Muscle of leg (tissue), 3 donors: ENCODE measurements at regions not wholly inside any gene's neighbourhood (a gene's known extent, or its start where the extent isn't known, plus 50 kb on each side); places are given as distances from the start of the nearest gene placed in this dataset.

Experiments used
- DNase-seq: peaks from one replicate; pipeline ENCODE4 v3.0.0; 2013
- H3K27ac ChIP-seq: one replicate; pipeline ENCODE4 v1.5.1; 2013; ENCODE audit warnings: mild to moderate bottlenecking, low read length, control low read depth
- H3K27me3 ChIP-seq: one replicate; pipeline ENCODE4 v1.6.1; 2013; ENCODE audit warnings: low read length; ENCODE audit not compliant: control insufficient read depth, insufficient read depth
- H3K36me3 ChIP-seq: one replicate; pipeline ENCODE4 v1.6.1; 2013; ENCODE audit warnings: low read length; ENCODE audit not compliant: control insufficient read depth, insufficient read depth
- H3K4me1 ChIP-seq: one replicate; pipeline ENCODE4 v1.6.1; 2013; ENCODE audit warnings: low read length; ENCODE audit not compliant: control insufficient read depth, insufficient read depth
- H3K4me3 ChIP-seq: one replicate; pipeline ENCODE4 v1.5.1; 2013; ENCODE audit warnings: low read length, control low read depth
- H3K9me3 ChIP-seq: replicated peaks from 2 replicates; pipeline ENCODE4 v1.6.1; 2013; ENCODE audit warnings: low read depth, low read length; ENCODE audit not compliant: control insufficient read depth
- WGBS: methylation state at CpG from one replicate; pipeline ENCODE4 v1.1.5; 2013; ENCODE audit warnings: missing lambda C conversion rate; ENCODE audit not compliant: insufficient coverage; 5-methylcytosine and 5-hydroxymethylcytosine counted together

- Histone ChIP-seq H3K27me3 (no peaks in the 10 kb centered on the region), H3K4me3 (no peak overlapping the region), H3K36me3 (no peaks in the 10 kb centered on the region), H3K4me1 (no peaks in the 10 kb centered on the region), H3K27ac (no peak overlapping the region), H3K9me3 (no peaks in the 10 kb centered on the region)
- no peak for DNase-seq
- WGBS, result no CpG with 5 or more reads among the region's 2 CpGs
Measured at GRCh38 chr16:9518581-9518980, 427.1 kb downstream of the HAPSTR1 start.

- H3K9me3 ChIP-seq, result no peaks in the 10 kb centered on the region
- H3K4me3 ChIP-seq, result no peak overlapping the region
- H3K36me3 ChIP-seq, result no peaks in the 10 kb centered on the region
- H3K27me3 ChIP-seq, result no peaks in the 10 kb centered on the region
- H3K4me1 ChIP-seq, result peaks cover 8% of the 10 kb centered on the region
- DNase-seq, result no peak
- H3K27ac ChIP-seq, result no peak overlapping the region
- 93% methylated on average over 1 of the region's 7 CpGs for WGBS
Measured at GRCh38 chr16:9521749-9522370, 430.4 kb downstream of the HAPSTR1 start.

- DNase-seq, result no peak
- Histone ChIP-seq H3K36me3 (no peaks in the 10 kb centered on the region), H3K9me3 (no peaks in the 10 kb centered on the region), H3K27me3 (no peaks in the 10 kb centered on the region), H3K27ac (no peak overlapping the region), H3K4me1 (peaks cover 8% of the 10 kb centered on the region), H3K4me3 (no peak overlapping the region)
- WGBS, result no CpG with 5 or more reads among the region's 5 CpGs
Measured at GRCh38 chr16:9522614-9523013, 431.2 kb downstream of the HAPSTR1 start.

GRCh38 chr16:9523994-9524393, 432.6 kb downstream of the HAPSTR1 start:
- WGBS, result 72% methylated on average over 7 of the region's 8 CpGs
- Histone ChIP-seq H3K27ac (no peak overlapping the region), H3K27me3 (no peaks in the 10 kb centered on the region), H3K4me3 (no peak overlapping the region), H3K36me3 (no peaks in the 10 kb centered on the region), H3K4me1 (peaks cover 15% of the 10 kb centered on the region), H3K9me3 (no peaks in the 10 kb centered on the region)
- DNase-seq, result no peak

- Histone ChIP-seq H3K36me3 (no peaks in the 10 kb centered on the region), H3K27ac (no peak overlapping the region), H3K4me1 (peaks cover 15% of the 10 kb centered on the region), H3K27me3 (no peaks in the 10 kb centered on the region), H3K9me3 (no peaks in the 10 kb centered on the region), H3K4me3 (no peak overlapping the region)
- WGBS, result 78% methylated on average over 4 of the region's 4 CpGs
- no peak for DNase-seq
Measured at GRCh38 chr16:9525037-9525436, 433.6 kb downstream of the HAPSTR1 start.

- H3K27me3 ChIP-seq, result no peaks in the 10 kb centered on the region
- H3K36me3 ChIP-seq, result no peaks in the 10 kb centered on the region
- H3K9me3 ChIP-seq, result no peaks in the 10 kb centered on the region
- H3K4me3 ChIP-seq, result no peak overlapping the region
- no CpG with 5 or more reads among the region's 4 CpGs for WGBS
- H3K27ac ChIP-seq, result no peak overlapping the region
- H3K4me1 ChIP-seq, result peaks cover 15% of the 10 kb centered on the region
- no peak for DNase-seq
Measured at GRCh38 chr16:9526791-9527190, 435.3 kb downstream of the HAPSTR1 start.

- H3K27ac ChIP-seq, result no peak overlapping the region
- H3K4me3 ChIP-seq, result no peak overlapping the region
- no peaks in the 10 kb centered on the region for H3K36me3 ChIP-seq
- no peaks in the 10 kb centered on the region for H3K27me3 ChIP-seq
- H3K4me1 ChIP-seq, result peaks cover 15% of the 10 kb centered on the region
- peak; percentile 14 for DNase-seq
- WGBS, result no CpG with 5 or more reads among the region's 2 CpGs
- H3K9me3 ChIP-seq, result peaks cover 3% of the 10 kb centered on the region
Measured at GRCh38 chr16:9527976-9528375, 436.5 kb downstream of the HAPSTR1 start.

- no peaks in the 10 kb centered on the region for H3K36me3 ChIP-seq
- H3K4me3 ChIP-seq, result no peak overlapping the region
- H3K9me3 ChIP-seq, result peaks cover 3% of the 10 kb centered on the region
- no peak overlapping the region for H3K27ac ChIP-seq
- DNase-seq, result peak; percentile 7
- H3K4me1 ChIP-seq, result peaks cover 15% of the 10 kb centered on the region
- no peaks in the 10 kb centered on the region for H3K27me3 ChIP-seq
- 38% methylated on average over 2 of the region's 9 CpGs for WGBS
Measured at GRCh38 chr16:9528511-9529079, 437.2 kb downstream of the HAPSTR1 start.

- H3K9me3 ChIP-seq, result peaks cover 3% of the 10 kb centered on the region
- WGBS, result 79% methylated on average over 3 of the region's 3 CpGs
- DNase-seq, result no peak
- peaks cover 7% of the 10 kb centered on the region for H3K4me1 ChIP-seq
- no peak overlapping the region for H3K4me3 ChIP-seq
- no peaks in the 10 kb centered on the region for H3K36me3 ChIP-seq
- no peaks in the 10 kb centered on the region for H3K27me3 ChIP-seq
- no peak overlapping the region for H3K27ac ChIP-seq
Measured at GRCh38 chr16:9533042-9533441, 441.6 kb downstream of the HAPSTR1 start.

- Histone ChIP-seq H3K4me3 (no peak overlapping the region), H3K27ac (no peak overlapping the region), H3K27me3 (no peaks in the 10 kb centered on the region), H3K4me1 (no peaks in the 10 kb centered on the region), H3K9me3 (peaks cover 6% of the 10 kb centered on the region), H3K36me3 (no peaks in the 10 kb centered on the region)
- peak; percentile 13 for DNase-seq
- 13% methylated on average over 2 of the region's 3 CpGs for WGBS
Measured at GRCh38 chr16:9534759-9535158, 443.3 kb downstream of the HAPSTR1 start.

GRCh38 chr16:9536905-9537304, 445.5 kb downstream of the HAPSTR1 start:
- Histone ChIP-seq H3K4me1 (no peaks in the 10 kb centered on the region), H3K36me3 (no peaks in the 10 kb centered on the region), H3K4me3 (no peak overlapping the region), H3K27ac (no peak overlapping the region), H3K27me3 (no peaks in the 10 kb centered on the region), H3K9me3 (peaks cover 6% of the 10 kb centered on the region)
- no peak for DNase-seq
- 75% methylated on average over 1 of the region's 3 CpGs for WGBS
